ENCODE measurements at regions not wholly inside any gene's neighbourhood (a gene's known extent, or its start where the extent isn't known, plus 50 kb on each side); places are given as distances from the start of the nearest gene placed in this dataset.
"Not testable (repeated sequence)": the region's sequence is repeated elsewhere in the genome, so short reads cannot be mapped to it uniquely, and the experiment has no call there.

DNA sequence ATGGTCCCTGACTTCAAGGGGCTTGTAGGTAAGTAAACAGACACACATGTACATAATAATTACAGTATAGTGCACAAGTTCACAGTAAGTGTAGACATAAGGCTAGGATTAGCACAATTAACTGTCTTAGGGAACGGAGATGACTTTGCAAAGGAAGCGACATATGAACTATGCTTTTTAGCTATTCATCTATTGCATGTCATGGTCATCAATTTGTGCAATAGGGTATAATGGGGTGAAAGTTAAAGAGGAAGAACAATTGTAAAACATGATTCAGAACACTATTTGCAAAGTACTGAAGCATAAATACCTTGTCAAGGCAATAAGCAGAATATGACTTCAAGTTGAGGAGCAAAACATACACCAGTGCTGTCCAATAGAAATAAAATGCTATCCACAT, 112.3 kb upstream of the SLC8A1 start:
- DNase-seq (ENCODE audit: low read depth in 3 of 3): no peak

DNA sequence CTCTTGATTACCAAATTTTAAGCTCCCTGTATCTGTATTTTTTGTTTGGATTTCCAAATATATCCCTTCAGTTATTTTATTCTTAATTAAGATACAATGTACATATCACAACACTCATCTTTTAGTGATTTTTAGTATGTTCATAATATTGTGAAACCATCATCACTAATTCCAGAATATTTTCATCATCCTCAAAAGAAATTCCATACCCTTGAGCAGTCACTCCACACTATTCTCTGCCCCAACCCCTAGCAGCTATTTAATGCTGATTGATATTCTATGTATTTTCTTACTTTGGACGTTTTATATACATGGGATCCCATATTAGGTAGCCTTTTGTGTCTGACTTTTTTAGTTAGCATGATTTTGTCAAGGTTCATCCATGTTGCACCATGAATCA, 127.4 kb upstream of the SLC8A1 start:
- no peak for DNase-seq (ENCODE audit: low read depth in 3 of 3)

DNA sequence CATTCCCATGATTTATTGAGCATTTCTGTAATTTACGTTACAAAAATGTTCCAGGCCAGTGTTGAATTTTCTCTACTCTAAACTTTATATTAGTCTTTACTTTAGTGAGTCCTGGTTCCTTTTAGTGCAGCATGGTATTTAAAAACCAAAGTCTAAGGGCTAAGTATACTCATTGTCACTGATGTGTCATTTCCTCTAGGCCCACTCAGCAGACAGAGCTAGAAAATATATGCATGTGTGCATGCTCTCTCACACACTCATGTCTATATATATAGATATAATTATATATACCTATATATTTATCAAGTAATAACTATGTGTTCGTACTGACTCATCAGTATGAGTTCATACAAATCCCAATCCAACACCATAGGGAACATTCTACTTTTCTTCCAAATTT, 132.5 kb upstream of the SLC8A1 start:
- DNase-seq (ENCODE audit: low read depth in 3 of 3): no peak

DNA sequence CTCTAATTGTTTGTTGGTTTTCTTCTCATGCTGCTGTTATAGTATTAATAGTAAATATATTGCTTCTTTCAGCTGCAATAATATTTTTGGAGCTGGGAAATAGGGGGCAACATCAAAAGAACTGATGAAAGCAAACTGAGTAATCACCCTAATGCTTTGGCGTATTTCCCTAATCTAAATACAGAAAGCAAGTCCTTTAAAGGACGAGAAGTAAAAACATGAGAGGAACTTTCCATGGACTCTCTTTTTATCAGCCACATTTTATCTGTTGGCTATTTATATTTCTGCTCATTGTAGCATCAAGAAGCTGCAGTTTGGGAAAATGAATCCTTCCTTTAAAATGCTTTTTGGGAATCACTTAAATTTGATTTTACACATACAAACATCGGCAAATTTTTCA, 139.9 kb upstream of the SLC8A1 start:
- no peak for DNase-seq (ENCODE audit: low read depth in 3 of 3)

GRCh38 chr2:40592218-40592617, 140.3 kb upstream of the SLC8A1 start:
- no peak for DNase-seq (ENCODE audit: low read depth in 3 of 3)

DNA sequence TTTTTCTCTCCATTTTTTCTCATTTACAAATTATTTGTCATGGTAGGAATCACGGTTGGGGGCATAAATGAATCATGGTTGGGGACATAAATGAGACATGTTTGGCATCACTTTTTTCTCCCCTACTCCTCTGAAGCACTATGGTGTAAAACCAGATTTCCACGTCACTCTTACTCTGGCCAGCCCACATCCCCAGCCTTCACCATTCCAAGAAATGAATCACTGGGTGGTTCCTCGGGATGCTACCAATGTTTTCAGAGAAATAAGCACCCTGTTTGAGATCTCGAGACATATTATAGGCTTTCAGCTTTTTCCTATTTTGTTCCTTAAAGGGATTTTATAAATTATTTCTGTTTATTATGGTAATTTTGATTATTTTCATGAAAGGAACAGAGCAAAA, 155.0 kb upstream of the SLC8A1 start:
- no peak for DNase-seq (ENCODE audit: low read depth in 3 of 3)

- no peak for DNase-seq (ENCODE audit: low read depth in 3 of 3)
Observed at GRCh38 chr2:40611196-40611595, 159.3 kb upstream of the SLC8A1 start.

DNA sequence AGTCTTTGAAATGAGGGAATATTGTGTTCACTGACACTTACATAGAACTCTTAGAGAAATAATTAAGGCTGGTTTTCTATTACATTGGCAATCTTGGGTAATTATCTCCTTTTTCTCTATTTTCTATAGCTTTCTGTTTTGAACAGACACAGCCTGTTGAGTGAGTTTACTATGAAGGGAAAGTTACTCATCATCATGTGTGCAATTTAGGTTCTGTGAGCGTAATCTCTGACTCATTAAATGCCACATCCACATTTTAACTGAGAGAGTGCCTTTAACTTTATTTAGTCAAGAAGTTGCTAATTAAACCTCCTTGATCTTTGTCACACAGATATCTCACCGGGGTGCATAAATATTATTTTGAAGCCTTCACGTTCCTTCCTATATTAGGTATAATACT, 174.0 kb upstream of the SLC8A1 start:
- no peak for DNase-seq (ENCODE audit: low read depth in 3 of 3)

DNA sequence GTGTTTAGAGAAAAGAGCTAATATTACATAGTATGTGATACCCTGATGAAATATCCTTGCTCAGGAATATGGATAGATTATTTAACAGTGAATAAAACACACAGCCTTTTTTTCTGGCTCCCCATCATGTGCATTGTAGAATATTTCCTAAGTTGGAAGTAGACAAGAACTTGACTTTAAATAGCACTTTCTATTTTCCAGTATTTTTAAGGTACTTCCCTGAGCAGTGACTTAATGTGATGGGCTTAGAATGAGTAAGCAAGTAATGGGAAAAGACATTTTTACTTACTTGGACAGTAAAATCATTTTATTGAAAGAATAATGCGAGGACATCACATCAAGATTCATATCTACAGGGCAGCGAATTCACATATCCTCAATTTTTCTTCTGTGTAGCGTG, 176.7 kb upstream of the SLC8A1 start:
- DNase-seq (ENCODE audit: low read depth in 3 of 3): no peak

DNA sequence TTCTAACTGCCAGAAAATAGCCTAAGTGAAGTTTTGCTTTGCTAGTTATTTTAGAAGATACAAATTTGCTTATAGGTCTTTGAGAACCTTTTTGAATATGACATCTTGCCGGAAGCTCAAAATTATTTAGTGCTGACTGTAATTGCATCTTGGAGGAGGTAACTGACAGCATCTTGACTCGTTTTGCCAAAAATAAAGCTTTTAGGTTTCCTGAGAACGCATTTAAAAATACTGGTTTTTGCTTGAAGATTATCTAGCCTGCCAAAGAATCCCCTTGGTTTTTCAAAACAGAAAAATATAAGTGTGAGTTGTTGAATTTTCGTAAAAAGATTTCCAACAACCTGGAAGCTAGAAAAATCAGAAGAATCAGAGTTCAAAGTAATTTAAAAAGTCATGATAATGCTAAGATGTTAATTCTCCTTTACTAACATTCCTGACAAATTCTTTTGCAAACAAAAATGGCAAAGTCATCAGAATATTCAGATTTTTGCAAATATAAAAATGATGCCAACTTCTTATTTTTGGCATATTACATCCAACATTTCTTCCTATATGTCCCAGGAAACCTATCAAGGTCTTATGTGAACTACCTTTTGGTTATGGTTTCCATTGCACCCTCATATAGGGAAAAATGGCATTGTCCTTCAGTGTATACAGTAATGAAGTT, 178.0 kb upstream of the SLC8A1 start:
- no peak for DNase-seq (ENCODE audit: low read depth in 3 of 3)

DNA sequence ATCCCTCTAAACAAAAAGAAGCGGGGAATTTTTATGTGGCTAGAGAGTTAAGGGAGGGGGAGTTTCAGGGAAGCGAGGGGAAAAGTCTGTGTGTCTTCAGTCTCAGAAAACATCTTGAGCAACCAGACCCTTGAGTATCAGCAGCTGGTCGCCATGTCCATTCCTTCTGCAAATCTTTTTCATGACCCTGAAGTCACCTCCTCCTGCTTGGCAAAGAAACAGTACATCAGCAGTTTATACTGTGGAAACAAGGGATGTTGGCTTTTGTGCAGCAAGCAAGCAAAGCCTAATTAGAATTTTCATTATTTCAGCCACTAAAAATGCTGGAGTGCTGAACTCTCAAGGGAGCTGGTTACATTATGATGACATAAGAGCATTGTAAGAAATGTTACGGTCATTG, 187.4 kb upstream of the SLC8A1 start:
- no peak for DNase-seq (ENCODE audit: low read depth in 3 of 3)

GRCh38 chr2:40642237-40642636, 190.3 kb upstream of the SLC8A1 start:
- no peak for DNase-seq (ENCODE audit: low read depth in 3 of 3)

- DNase-seq (ENCODE audit: low read depth in 3 of 3): no peak
Observed at GRCh38 chr2:40642726-40643125, 190.8 kb upstream of the SLC8A1 start.

- DNase-seq (ENCODE audit: low read depth in 3 of 3): no peak
Observed at GRCh38 chr2:40646642-40647041, 194.8 kb upstream of the SLC8A1 start.

DNA sequence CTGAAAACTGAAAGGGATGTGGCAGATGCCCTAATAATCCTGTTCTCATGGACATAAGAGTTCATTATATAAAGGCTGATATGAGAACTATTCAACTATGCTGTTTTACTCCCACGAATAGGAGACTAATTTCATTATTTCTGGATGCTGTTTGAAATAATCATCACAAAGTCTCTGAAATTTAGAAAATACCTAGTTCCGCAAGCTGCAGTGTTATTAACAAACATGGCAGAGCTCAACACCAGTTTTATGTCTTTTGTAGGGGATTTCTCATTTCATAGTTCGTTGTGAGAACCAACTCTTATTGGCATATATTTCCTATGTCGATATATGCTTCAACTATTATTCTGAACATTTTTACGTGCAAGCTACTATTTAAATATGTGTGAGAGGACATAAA, 200.3 kb upstream of the SLC8A1 start:
- no peak for DNase-seq (ENCODE audit: low read depth in 3 of 3)

GRCh38 chr2:40653829-40654228, 201.9 kb upstream of the SLC8A1 start:
- DNase-seq (ENCODE audit: low read depth in 3 of 3): no peak

- no peak for DNase-seq (ENCODE audit: low read depth in 3 of 3)
Observed at GRCh38 chr2:40654346-40654745, 202.5 kb upstream of the SLC8A1 start.

DNA sequence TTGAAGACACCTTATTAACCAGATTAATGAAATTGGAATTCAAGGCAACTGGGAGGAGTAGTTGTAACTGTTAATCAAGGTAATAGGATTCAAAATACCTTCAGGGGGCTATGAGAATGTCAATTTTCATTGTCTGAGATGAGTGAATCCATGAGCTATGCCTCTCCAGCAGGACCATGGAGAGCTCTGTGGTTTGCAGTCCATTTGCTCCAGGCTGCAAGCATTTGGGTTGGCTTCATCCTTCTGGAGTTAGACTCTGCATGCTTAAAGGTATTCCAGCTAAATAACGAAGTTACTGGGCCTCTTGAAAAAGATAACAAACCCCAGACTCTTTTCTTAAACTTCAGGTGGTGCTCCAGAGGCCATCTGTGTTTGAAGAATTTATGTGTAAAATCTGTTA, 207.1 kb upstream of the SLC8A1 start:
- no peak for DNase-seq (ENCODE audit: low read depth in 3 of 3)

GRCh38 chr2:40665493-40666232, 213.8 kb upstream of the SLC8A1 start:
- no peak for DNase-seq (ENCODE audit: low read depth in 3 of 3)

DNA sequence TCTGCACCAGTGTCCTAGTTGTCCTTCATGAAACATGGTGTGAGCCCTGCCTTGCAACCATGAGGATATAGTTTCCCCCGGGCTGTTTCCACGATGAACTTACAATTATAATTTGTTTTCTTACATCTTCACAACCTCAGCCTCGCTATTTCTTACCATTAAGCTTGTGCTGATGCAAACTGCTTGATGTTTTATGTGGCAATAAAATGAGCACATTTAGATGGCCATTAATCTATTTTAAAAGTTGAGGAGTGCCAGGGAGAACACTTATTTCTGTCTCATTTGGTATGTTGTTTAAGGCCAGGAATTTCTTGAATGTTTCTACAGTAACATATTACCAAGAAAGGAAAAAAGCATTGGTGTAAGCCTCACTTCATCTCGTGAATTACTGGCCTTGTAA, 214.5 kb upstream of the SLC8A1 start:
- DNase-seq (ENCODE audit: low read depth in 3 of 3): no peak

- DNase-seq (ENCODE audit: low read depth in 3 of 3): no peak
Observed at GRCh38 chr2:40668425-40668824, 216.5 kb upstream of the SLC8A1 start.

DNA sequence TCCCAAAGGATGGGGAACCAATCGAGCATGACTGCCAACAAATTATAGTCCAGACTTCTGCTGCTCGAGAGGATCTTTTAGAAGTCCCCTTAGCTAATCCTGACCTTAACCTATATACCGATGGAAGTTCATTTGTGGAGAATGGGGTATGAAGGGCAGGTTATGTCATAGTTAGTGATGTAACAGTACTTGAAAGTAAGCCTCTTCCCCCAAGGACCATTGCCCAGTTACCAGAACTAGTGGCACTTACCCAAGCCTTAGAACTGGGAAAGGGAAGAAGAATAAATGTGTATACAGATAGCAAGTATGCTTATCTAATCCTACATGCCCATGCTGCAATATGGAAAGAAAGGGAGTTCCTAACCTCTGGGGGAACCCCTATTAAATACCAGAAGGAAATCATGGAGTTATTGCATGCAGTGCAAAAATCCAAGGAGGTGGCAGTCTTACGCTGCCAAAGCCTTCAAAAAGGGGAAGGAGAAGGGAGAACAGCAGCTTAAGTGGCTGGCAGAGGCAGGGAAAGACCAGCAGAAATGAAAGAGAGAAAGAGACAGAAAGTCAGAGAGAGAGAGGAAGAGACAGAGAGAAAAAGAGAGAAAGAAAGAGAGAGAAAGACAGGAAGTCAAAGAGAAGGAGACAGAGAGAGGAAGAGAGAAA, 224.4 kb upstream of the SLC8A1 start:
- not testable (repeated sequence) for DNase-seq (ENCODE audit: low read depth in 3 of 3)

GRCh38 chr2:40680547-40680946, 228.7 kb upstream of the SLC8A1 start:
- no peak for DNase-seq (ENCODE audit: low read depth in 3 of 3)

All from stimulated activated CD4-positive, alpha-beta T cell treated with anti-CD3 and anti-CD28 coated beads, TNF-alpha, amount 100 ng/mL, for 4 hours (primary cell).